Glutamatergic neuron (in vitro differentiated cells): ENCODE measurements at regions not wholly inside any gene's neighbourhood (a gene's known extent, or its start where the extent isn't known, plus 50 kb on each side); places are given as distances from the start of the nearest gene placed in this dataset.
"Not testable (repeated sequence)": the region's sequence is repeated elsewhere in the genome, so short reads cannot be mapped to it uniquely, and the experiment has no call there.

Experiments used
- DNase-seq: peaks from one replicate; pipeline ENCODE4 v3.0.0; 2022
- H3K27ac Mint-ChIP-seq: one replicate; pipeline ENCODE4 v1.8.0; 2020; ENCODE audit warnings: mild to moderate bottlenecking, mixed read lengths, inconsistent platforms; ENCODE audit not compliant: unreplicated experiment
- H3K27me3 Mint-ChIP-seq: one replicate; pipeline ENCODE4 v1.8.0; 2020; ENCODE audit warnings: mild to moderate bottlenecking, moderate library complexity, mixed read lengths, inconsistent platforms; ENCODE audit not compliant: unreplicated experiment
- H3K36me3 Mint-ChIP-seq: one replicate; pipeline ENCODE4 v1.8.0; 2020; ENCODE audit warnings: mild to moderate bottlenecking, mixed read lengths, inconsistent platforms; ENCODE audit not compliant: unreplicated experiment
- H3K4me1 Mint-ChIP-seq: one replicate; pipeline ENCODE4 v1.8.0; 2020; ENCODE audit warnings: mild to moderate bottlenecking, low read depth, mixed read lengths, inconsistent platforms; ENCODE audit not compliant: unreplicated experiment
- H3K4me3 Mint-ChIP-seq: one replicate; pipeline ENCODE4 v1.8.0; 2020; ENCODE audit warnings: mild to moderate bottlenecking, mixed read lengths, inconsistent platforms; ENCODE audit not compliant: unreplicated experiment
- H3K9me3 Mint-ChIP-seq: one replicate; pipeline ENCODE4 v1.8.0; 2020; ENCODE audit warnings: mild to moderate bottlenecking, moderate library complexity, mixed read lengths, inconsistent platforms; ENCODE audit not compliant: unreplicated experiment
- TF ChIP-seq, protein P1 (sequence below): fragments of 200-600 bp; sonication (generic); IDR thresholded peaks from one replicate; pipeline ENCODE4 v1.5.0; 2021; ENCODE audit not compliant: partially characterized antibody, unreplicated experiment

DNA sequence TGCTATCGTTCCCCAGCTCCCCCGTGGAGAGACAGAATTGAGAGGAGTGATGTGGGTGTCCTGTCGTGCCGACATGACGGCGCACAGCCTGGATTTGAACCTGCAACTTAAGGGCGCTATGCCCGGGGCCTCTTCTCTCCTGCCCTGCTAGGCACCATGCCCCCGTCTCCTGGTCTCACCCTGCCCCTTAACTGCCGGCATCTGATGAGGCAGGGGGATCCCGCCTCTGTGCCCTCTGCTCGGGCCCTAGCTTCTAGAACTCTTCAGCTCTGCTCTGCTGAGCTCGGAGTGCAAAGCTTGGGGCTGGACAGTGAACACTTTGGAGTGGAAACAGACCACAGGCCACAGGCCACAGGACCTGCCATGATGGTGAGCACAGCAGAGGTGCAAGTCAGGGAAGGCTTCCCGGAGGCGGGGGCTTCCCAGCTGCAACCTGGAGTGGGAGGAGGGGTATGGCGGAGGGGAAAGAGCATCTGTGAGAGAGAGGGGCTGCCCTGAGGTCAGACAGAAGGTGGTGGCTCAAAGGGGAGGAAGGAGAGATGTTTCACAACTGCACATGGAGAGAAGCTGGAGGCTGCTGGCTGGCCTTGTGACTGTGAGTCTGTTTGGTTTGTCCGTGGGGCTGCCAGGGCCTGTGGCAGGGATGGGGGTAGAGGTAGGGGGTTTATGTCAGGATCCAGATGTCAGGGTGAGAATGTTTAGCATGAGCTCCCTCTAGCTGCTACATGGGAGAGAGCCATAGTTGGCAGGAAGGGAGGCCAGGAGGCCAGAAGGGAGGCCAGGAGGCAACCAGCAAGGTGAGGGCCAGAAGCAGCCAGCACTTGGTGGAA lies 107.8 kb downstream of the CRLF3 start:
- Mint-ChIP-seq H3K27ac (peak overlapping the region; percentile 62), H3K27me3 (peaks cover 2% of the 10 kb centered on the region), H3K4me1 (peaks cover 2% of the 10 kb centered on the region), H3K4me3 (no peak overlapping the region), H3K36me3 (peaks cover 5% of the 10 kb centered on the region), H3K9me3 (peaks cover 10% of the 10 kb centered on the region)
- TF ChIP-seq, protein P1, sequence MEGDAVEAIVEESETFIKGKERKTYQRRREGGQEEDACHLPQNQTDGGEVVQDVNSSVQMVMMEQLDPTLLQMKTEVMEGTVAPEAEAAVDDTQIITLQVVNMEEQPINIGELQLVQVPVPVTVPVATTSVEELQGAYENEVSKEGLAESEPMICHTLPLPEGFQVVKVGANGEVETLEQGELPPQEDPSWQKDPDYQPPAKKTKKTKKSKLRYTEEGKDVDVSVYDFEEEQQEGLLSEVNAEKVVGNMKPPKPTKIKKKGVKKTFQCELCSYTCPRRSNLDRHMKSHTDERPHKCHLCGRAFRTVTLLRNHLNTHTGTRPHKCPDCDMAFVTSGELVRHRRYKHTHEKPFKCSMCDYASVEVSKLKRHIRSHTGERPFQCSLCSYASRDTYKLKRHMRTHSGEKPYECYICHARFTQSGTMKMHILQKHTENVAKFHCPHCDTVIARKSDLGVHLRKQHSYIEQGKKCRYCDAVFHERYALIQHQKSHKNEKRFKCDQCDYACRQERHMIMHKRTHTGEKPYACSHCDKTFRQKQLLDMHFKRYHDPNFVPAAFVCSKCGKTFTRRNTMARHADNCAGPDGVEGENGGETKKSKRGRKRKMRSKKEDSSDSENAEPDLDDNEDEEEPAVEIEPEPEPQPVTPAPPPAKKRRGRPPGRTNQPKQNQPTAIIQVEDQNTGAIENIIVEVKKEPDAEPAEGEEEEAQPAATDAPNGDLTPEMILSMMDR: no peak
- DNase-seq: no peak

DNA sequence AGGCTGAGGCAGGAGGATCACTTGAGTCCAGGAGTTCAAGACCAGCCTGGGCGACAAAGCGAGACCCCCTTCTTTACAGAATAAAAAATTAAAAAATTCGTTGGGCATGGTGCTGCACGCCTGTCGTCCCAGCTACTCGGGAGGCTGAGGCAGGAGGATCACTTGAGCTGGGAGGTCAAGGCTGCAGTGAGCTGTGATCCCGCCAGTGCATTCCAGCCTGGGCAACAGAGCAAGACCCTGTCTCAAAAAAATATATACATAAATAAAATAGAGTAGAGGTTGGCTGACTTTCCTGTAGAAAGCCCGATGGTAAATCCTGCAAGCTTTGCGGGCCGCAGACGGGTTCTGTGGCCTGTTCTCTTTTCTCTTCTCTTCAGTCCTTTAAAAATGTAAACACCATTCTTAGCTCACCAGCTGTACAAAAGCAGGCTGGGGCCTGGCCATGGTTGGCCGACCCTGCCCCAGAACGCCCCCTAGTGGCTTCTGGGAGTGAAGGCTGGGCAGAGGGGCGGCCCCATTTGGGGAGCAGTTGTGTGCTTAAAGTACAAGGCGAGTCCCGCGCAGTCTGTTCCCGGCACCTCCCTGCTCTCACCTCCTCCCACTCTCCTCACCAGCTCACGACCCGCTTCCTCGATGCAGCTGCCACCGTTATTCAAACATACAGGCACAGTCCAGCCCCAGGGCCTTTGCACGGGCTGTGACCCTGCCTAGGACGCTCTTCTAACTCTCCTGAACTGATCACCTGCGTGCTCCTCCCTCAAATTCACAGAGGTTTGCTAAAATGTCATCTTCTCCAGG lies 109.5 kb downstream of the CRLF3 start:
- H3K36me3 Mint-ChIP-seq, H3K27me3 Mint-ChIP-seq, H3K27ac Mint-ChIP-seq, H3K4me1 Mint-ChIP-seq: not testable (repeated sequence)
- Mint-ChIP-seq H3K4me3 (peak overlapping the region; percentile 24), H3K9me3 (peaks cover 13% of the 10 kb centered on the region)
- TF ChIP-seq, protein P1: peak; percentile 77
- DNase-seq: peak; percentile 63

DNA sequence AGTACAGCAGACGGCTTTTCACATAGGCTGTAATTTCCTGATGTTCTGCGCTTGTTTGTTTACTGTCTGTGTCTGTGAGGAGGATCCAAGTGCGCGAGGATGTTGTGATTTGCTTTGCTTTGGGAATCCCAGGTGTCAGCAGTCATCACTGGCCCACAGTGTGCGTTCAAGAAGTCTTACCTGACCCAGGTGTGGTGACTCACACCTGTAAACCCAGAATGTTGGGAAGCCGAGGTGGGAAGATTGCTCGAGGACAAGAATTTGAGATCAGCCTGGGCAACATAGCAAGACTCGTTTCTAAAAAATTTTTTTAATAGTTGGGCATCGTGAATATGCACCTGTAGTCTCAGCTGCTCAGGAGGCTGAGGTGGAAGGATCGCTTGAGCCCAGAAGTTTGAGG lies 110.7 kb downstream of the CRLF3 start:
- not testable (repeated sequence) for H3K4me1 Mint-ChIP-seq, H3K27ac Mint-ChIP-seq, H3K36me3 Mint-ChIP-seq, DNase-seq, H3K27me3 Mint-ChIP-seq
- Mint-ChIP-seq H3K4me3 (peak overlapping the region; percentile 52), H3K9me3 (peaks cover 13% of the 10 kb centered on the region)

DNA sequence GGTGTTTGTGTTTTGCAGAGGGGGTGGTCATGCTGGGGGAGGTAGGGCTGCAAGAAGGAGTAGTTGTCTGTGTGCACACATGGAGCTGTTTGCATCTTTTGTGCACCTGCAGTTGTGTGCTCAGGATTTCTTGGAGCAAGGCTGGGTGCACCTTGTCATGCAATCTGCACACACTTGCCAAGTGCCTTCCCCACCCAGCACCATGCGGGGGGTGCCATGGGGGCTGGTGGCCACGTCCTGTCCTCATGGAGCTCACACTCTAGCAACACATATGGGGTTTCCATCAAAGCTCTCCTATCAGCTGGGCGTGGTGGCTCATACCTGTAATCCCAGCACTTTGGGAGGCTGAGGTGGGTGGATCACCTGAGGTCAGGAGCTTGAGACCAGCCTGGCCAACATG lies 111.6 kb downstream of the CRLF3 start:
- H3K9me3 Mint-ChIP-seq: peaks cover 18% of the 10 kb centered on the region
- H3K4me3 Mint-ChIP-seq, H3K36me3 Mint-ChIP-seq, DNase-seq, H3K27ac Mint-ChIP-seq, H3K4me1 Mint-ChIP-seq: not testable (repeated sequence)
- H3K27me3 Mint-ChIP-seq: peaks cover 11% of the 10 kb centered on the region

DNA sequence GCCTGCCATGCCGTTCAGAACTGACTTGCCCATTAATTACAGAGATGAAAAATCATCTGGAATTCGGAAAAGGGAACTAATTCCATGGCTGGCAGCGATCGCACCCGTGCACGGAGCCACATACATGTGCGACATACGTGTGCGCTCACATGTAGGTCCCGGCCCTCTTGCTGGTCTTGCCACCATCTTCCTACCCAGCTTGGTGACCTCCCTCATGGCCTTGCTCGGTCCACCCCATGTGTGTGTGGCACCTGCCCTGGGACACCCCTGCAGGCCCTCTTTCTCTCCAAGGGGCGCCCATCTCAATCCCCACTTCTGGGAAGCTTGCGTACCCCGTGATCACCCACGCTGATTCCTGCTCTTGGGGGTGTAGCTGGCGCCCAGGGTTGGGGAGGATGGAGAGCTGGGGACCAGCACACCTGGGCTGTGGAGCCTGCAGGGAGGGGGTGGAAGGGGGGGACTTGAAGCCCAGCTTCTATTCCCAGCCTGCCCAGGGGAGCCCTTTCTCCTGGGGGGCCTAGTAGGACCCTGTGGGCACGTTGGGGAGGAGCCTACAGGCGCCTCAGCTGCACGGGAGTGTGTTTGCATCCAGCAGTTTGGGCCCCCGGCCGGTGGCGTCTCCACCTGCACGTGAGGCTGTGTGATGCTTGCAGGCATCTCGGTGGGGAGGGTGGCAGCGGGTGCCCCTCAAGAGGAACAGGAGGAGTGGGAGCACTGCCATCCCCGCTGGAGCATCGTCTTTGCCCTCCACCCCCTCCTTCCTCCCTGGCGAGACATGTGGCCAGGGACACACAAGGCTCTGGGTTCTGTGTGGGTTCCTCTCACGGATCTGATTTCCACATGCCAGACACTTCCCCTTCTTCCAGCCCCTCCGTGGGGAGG lies 112.6 kb downstream of the CRLF3 start:
- H3K4me3 Mint-ChIP-seq: peak overlapping the region; percentile 99
- H3K36me3 Mint-ChIP-seq, H3K4me1 Mint-ChIP-seq, DNase-seq, H3K27ac Mint-ChIP-seq: not testable (repeated sequence)
- peaks cover 15% of the 10 kb centered on the region for H3K9me3 Mint-ChIP-seq
- H3K27me3 Mint-ChIP-seq: peaks cover 10% of the 10 kb centered on the region

DNA sequence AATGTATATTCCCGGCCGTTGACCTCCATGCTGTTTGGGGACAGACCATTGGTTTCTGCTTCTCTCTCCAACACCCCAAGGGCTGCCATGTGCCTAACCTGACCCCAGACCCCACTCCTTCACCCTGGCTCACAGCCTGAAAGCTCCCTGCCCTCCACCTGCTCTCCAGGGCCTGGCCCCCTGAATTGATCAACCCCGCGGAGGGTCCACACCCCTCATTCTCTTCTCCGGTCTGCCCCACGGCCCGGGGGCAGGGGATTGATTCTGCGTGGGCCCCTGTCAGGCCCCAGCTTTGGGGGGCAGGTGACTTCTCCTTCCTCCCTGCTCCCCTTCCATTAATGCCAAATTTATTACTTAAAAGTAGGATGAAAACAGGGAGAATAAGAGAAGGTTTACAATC lies 113.3 kb downstream of the CRLF3 start:
- peaks cover 10% of the 10 kb centered on the region for H3K27me3 Mint-ChIP-seq
- H3K4me3 Mint-ChIP-seq: peak overlapping the region; percentile 99
- H3K36me3 Mint-ChIP-seq, DNase-seq, H3K4me1 Mint-ChIP-seq, H3K27ac Mint-ChIP-seq: not testable (repeated sequence)
- peaks cover 12% of the 10 kb centered on the region for H3K9me3 Mint-ChIP-seq

DNA sequence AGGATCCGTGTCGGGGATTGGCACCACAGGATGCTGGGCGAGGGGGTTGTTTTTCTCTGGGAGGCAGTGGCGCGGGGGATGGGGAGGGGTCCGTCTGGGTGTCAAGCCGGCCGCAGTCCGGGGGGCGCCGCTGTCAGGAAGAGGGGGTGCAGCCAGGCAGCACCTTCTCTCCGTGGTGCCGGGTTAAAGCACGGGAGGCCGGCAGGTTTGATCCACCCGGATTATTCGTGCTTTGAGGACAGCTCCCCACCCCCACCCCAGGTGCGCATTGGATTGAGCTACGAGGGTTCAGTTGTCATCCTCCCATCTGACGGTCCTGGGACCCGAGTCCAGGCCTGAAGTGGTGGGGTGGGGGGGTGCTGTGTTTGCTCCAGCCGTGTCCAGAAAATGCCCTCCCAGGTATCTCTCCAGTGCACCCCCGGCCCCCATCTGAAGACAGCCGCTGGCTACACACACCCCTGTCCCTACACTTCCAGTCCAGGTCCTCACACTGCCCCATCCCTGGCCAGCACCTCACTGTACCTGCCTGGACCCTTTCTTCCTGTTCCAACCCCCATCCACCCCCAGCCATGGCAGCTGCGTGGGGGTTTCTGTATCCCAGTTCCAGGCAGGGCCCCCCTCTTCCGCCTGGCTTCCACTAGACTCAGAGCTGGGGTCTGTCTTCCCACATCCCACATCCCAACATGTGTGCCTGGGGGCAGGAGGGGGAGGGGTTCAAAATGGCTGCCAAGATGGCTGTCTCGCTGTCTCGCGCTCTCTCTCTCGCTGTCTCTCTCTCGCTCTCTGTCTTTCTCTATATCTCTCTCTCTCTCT lies 114.0 kb downstream of the CRLF3 start:
- Mint-ChIP-seq H3K27ac (peak overlapping the region; percentile 55), H3K9me3 (peaks cover 12% of the 10 kb centered on the region), H3K27me3 (peaks cover 10% of the 10 kb centered on the region), H3K4me3 (peak overlapping the region; percentile 99)
- DNase-seq, H3K4me1 Mint-ChIP-seq, H3K36me3 Mint-ChIP-seq: not testable (repeated sequence)

DNA sequence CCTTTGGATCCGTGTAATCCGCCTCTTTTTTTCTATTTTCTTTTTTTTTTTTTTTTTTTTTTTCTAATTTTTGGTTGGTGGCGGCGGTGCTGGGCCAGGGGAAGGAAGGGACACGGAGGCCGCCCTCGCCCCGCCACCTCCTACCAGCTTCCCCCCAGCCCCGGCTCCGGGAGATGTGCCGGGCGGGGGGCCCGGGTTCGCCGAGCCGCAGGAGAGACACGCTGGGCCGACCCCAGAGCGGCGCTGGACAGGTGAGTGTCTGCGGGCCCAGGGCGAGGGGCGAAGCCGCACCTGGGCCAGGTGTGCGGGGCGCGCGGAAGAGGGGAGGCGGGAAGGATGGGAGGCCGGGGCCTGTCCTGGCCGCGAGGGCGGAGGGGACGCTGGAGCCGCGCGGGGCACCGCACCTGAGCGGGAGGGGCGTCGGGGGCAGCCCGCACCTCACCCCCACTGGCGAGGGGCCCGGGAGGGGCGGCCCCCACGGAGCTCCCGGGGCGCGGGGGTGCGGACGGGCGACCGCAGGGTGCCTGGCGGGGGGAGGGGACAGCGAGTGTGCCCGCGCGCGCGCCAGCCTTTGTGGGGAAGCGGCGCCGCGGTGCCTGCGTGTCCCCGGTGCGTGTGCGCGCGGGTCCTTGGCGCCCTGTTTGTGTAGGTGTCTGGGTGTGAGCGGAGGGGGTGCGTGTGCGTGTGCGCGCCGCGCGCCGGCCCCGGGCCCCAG lies 114.8 kb downstream of the CRLF3 start:
- Mint-ChIP-seq H3K27me3 (peaks cover 10% of the 10 kb centered on the region), H3K4me3 (peak overlapping the region; percentile 99), H3K9me3 (peaks cover 12% of the 10 kb centered on the region)
- not testable (repeated sequence) for H3K4me1 Mint-ChIP-seq, H3K36me3 Mint-ChIP-seq, H3K27ac Mint-ChIP-seq
- peak; percentile 52 for DNase-seq
